Keratinocyte (primary cell): ENCODE measurements at regions not wholly inside any gene's neighbourhood (a gene's known extent, or its start where the extent isn't known, plus 50 kb on each side); places are given as distances from the start of the nearest gene placed in this dataset.

Experiments
- DNase-seq: peaks from one replicate; pipeline ENCODE4 v3.0.0-alpha.2; 2011; ENCODE audit warnings: low read depth, missing footprints, low spot score
- FAIRE-seq: peaks from 2 replicates; lab custom pipeline; 2011; peaks lifted over from hg19 to GRCh38; lab: Jason Lieb, UNC
- H2AFZ ChIP-seq: 2 replicates; pipeline ENCODE4 v1.6.0; 2012; ENCODE audit warnings: low read length, control low read depth, inconsistent platforms; ENCODE audit not compliant: control insufficient read depth
- H3K27ac ChIP-seq: 2 replicates; pipeline ENCODE4 v1.5.1; 2011; ENCODE audit warnings: low read length; ENCODE audit not compliant: control insufficient read depth, insufficient read depth
- H3K27me3 ChIP-seq: 3 replicates; pipeline ENCODE4 v1.6.0; 2011; ENCODE audit warnings: low read length; ENCODE audit not compliant: control insufficient read depth, insufficient read depth; ENCODE audit errors: extremely low read depth
- H3K36me3 ChIP-seq, 2 experiments: 2 replicates in 1 of 2; 3 replicates in 1 of 2; pipeline ENCODE4 v1.5.1; 2011; ENCODE audit warnings: low read length in 2 of 2, mild to moderate bottlenecking in 1 of 2; ENCODE audit not compliant: control insufficient read depth in 2 of 2, insufficient read depth in 2 of 2; ENCODE audit errors: extremely low read depth in 1 of 2
- H3K4me1 ChIP-seq: 3 replicates; pipeline ENCODE4 v1.5.1; 2011; ENCODE audit warnings: low read length; ENCODE audit not compliant: control insufficient read depth, insufficient read depth; ENCODE audit errors: extremely low read depth
- H3K4me2 ChIP-seq: 3 replicates; pipeline ENCODE4 v1.6.0; 2011; ENCODE audit warnings: low read depth, low read length; ENCODE audit not compliant: control insufficient read depth, insufficient read depth; ENCODE audit errors: extremely low read depth
- H3K4me3 ChIP-seq, 3 experiments: fragments of 200-600 bp in 1 of 3; sonication (generic) in 1 of 3; 2 replicates in 2 of 3; 3 replicates in 1 of 3; pipeline ENCODE4 v1.5.1; 2011 to 2016; ENCODE audit warnings: low read length in 3 of 3, mild to moderate bottlenecking in 3 of 3, control low read depth in 2 of 3, inconsistent platforms in 1 of 3, low read depth in 1 of 3, mixed read lengths in 1 of 3, mixed run types in 1 of 3, moderate library complexity in 1 of 3; ENCODE audit not compliant: control insufficient read depth in 2 of 3, insufficient read depth in 2 of 3; ENCODE audit errors: extremely low read depth in 1 of 3
- H3K79me2 ChIP-seq: 2 replicates; pipeline ENCODE4 v1.6.0; 2012; ENCODE audit warnings: low read length; ENCODE audit not compliant: control insufficient read depth, insufficient read depth
- H3K9ac ChIP-seq: 3 replicates; pipeline ENCODE4 v1.6.0; 2011; ENCODE audit warnings: low read length; ENCODE audit not compliant: control insufficient read depth, insufficient read depth; ENCODE audit errors: extremely low read depth
- H3K9me1 ChIP-seq: 3 replicates; pipeline ENCODE4 v1.6.0; 2011; ENCODE audit warnings: low read length; ENCODE audit not compliant: control insufficient read depth, insufficient read depth; ENCODE audit errors: extremely low read depth
- H3K9me3 ChIP-seq: 2 replicates; pipeline ENCODE4 v1.5.1; 2012; ENCODE audit warnings: low read depth, low read length; ENCODE audit not compliant: control insufficient read depth
- H4K20me1 ChIP-seq: 3 replicates; pipeline ENCODE4 v1.6.0; 2011; ENCODE audit warnings: low read length; ENCODE audit not compliant: control insufficient read depth, insufficient read depth; ENCODE audit errors: extremely low read depth
- EZH2 ChIP-seq: IDR thresholded peaks from one replicate; pipeline ENCODE4 v1.6.1; 2012; ENCODE audit warnings: inconsistent platforms, mild to moderate bottlenecking, low read length, moderate library complexity
- dilution Hi-C: fragments of 300-500 bp; cut with MboI; formaldehyde crosslinking; loops from one replicate; pipeline ENCODE4 v1.7.0; 2020; ENCODE audit warnings: low sequenced_read_pairs; ENCODE audit not compliant: extremely low pct_ligation_motif_present
- TF ChIP-seq, protein P1 (sequence below), 3 experiments: IDR thresholded peaks in 1 of 3; conservative IDR thresholded peaks in 1 of 3; optimal IDR thresholded peaks in 1 of 3; 2 replicates in 2 of 3; 3 replicates in 1 of 3; pipeline versions ENCODE3 to v1.5.1; 2011; ENCODE audit warnings: low read length in 3 of 3, mild to moderate bottlenecking in 3 of 3, moderate library complexity in 2 of 3, control low read depth in 1 of 3, inconsistent platforms in 1 of 3; ENCODE audit not compliant: insufficient read depth in 2 of 3; ENCODE audit errors: extremely low read depth in 1 of 3

DNA sequence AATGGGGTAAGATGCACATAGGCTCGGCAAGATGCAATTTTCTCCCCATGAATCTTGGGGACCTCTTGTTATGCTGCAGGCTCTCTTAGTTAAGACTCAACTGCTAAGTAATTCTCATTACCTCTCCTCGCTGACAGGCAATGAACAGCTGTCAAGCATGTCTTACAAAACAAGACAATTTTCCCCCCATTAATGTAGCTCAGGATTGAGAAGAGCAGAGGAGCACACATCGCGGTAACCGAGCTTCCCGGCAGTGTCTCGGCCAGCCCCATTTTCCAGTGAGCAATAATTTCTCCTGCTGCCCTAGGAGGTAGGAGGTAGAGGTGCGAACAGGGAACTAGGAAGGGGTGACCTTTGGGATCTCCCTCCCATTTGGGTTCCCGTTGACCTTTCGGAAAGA, 272.1 kb downstream of the HAPSTR1 start:
- Histone ChIP-seq H2AFZ (no peak overlapping the region), H3K9me1 (no peaks in the 10 kb centered on the region), H3K36me3 (no peaks in the 10 kb centered on the region), H3K9me3 (no peaks in the 10 kb centered on the region), H3K79me2 (no peaks in the 10 kb centered on the region), H4K20me1 (no peaks in the 10 kb centered on the region), H3K4me1 (no peaks in the 10 kb centered on the region), H3K9ac (no peak overlapping the region), H3K27ac (no peak overlapping the region), H3K4me2 (no peak overlapping the region), H3K27me3 (no peaks in the 10 kb centered on the region), H3K4me3 (no peak overlapping the region)
- dilution Hi-C loops = no loop called here
- FAIRE-seq (no peak), DNase-seq (no peak)
- TF ChIP-seq, protein P1, sequence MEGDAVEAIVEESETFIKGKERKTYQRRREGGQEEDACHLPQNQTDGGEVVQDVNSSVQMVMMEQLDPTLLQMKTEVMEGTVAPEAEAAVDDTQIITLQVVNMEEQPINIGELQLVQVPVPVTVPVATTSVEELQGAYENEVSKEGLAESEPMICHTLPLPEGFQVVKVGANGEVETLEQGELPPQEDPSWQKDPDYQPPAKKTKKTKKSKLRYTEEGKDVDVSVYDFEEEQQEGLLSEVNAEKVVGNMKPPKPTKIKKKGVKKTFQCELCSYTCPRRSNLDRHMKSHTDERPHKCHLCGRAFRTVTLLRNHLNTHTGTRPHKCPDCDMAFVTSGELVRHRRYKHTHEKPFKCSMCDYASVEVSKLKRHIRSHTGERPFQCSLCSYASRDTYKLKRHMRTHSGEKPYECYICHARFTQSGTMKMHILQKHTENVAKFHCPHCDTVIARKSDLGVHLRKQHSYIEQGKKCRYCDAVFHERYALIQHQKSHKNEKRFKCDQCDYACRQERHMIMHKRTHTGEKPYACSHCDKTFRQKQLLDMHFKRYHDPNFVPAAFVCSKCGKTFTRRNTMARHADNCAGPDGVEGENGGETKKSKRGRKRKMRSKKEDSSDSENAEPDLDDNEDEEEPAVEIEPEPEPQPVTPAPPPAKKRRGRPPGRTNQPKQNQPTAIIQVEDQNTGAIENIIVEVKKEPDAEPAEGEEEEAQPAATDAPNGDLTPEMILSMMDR (optimal IDR thresholded peaks at IDR 0.05 in 1 of 3, IDR thresholded peaks at IDR 0.05 in 1 of 3, conservative IDR thresholded peaks at IDR 0.05 in 1 of 3; ENCODE audit: extremely low read depth in 1 of 3, insufficient read depth in 2 of 3, low read length in 3 of 3) = no peak
- no peak for TF ChIP-seq EZH2

DNA sequence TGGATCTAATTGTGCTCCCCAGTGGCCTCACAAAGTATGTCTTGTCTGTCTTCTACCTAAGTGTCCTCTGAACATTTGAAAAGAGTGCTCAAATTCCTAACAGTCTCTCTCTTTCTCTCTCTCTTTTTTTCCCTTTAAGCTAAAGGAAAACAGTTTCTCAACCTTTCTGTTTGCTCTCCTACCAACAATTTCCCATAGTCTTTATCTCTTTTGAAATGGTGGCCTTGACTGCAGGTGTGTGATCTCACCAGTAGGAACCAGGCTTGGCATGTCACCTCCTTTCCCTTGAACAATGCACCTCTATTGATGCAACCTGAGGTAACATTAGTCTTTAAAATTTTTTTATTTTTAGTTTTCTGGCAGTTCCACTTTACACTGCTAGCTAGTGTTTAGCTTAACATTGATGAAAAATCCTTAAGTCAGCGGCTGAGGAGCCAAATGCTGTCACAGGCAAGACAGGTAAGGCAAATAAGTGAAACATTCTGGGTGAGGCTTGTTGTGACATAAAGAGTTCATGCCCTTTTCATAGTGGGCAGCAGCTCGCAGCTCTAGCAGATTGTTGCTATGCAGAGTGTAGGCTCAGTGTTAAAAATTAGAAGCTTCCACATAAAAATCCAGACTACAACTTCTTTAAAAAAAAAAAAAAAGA, 273.4 kb downstream of the HAPSTR1 start:
- H3K27ac ChIP-seq = no peak overlapping the region
- no peaks in the 10 kb centered on the region for H3K79me2 ChIP-seq
- H3K36me3 ChIP-seq = no peaks in the 10 kb centered on the region
- no peaks in the 10 kb centered on the region for H3K9me1 ChIP-seq
- H3K9me3 ChIP-seq = no peaks in the 10 kb centered on the region
- H3K4me1 ChIP-seq = no peaks in the 10 kb centered on the region
- dilution Hi-C loops = no loop called here
- H2AFZ ChIP-seq = no peak overlapping the region
- H4K20me1 ChIP-seq = no peaks in the 10 kb centered on the region
- DNase-seq (no peak), FAIRE-seq (no peak)
- H3K9ac ChIP-seq = no peak overlapping the region
- H3K4me2 ChIP-seq = no peak overlapping the region
- TF ChIP-seq, protein P1 (optimal IDR thresholded peaks at IDR 0.05 in 1 of 3, IDR thresholded peaks at IDR 0.05 in 1 of 3, conservative IDR thresholded peaks at IDR 0.05 in 1 of 3; ENCODE audit: extremely low read depth in 1 of 3, insufficient read depth in 2 of 3, low read length in 3 of 3) = no peak
- no peak for TF ChIP-seq EZH2
- H3K27me3 ChIP-seq = no peaks in the 10 kb centered on the region
- H3K4me3 ChIP-seq = no peak overlapping the region
